Stomach (tissue), 4 donors: ENCODE measurements at regions not wholly inside any gene's neighbourhood (a gene's known extent, or its start where the extent isn't known, plus 50 kb on each side); places are given as distances from the start of the nearest gene placed in this dataset.

Experiments used
- POLR2A ChIP-seq, 4 donors: fragments of 450-650 bp; IDR thresholded peaks; one replicate each; pipeline ENCODE4 v1.6.1; 2016; ENCODE audit warnings: antibody characterized with exemption in 4 of 4, control low read depth in 2 of 4, mild to moderate bottlenecking in 1 of 4, moderate library complexity in 1 of 4
- POLR2AphosphoS5 ChIP-seq, 3 donors: sonication (generic); formaldehyde crosslinking; IDR thresholded peaks; one replicate each; pipeline ENCODE4 v1.6.1; 2016; ENCODE audit warnings: antibody characterized with exemption in 3 of 3
- TF ChIP-seq, protein P1 (sequence below), 7 experiments: fragments of 450-650 bp in 4 of 7; fragments of 200-600 bp in 3 of 7; sonication (generic) in 3 of 7; IDR thresholded peaks; one replicate each; pipeline ENCODE4 v1.5.1; 2016 to 2019; ENCODE audit warnings: antibody characterized with exemption in 7 of 7, control low read depth in 2 of 7, mild to moderate bottlenecking in 1 of 7

DNA sequence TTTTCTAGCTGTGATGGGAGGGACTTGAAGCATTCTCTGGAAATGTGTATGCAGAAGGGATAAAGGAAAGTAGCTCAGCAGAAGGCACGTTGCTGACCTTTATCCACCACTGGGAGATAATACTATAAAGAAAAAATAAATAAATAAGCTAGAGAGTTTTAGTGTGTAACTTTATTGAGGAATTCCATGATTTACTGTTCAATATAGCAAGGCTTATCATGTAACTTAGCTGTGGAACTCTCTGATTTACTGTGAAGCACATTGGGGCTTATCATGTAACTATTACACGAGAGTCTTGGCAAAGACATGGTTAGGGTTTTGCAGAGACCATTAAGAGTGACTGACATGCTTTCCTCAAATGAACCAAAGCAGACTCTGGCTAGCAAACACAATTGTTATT is 316.1 kb upstream of the SNX7 start:
- TF ChIP-seq, protein P1, sequence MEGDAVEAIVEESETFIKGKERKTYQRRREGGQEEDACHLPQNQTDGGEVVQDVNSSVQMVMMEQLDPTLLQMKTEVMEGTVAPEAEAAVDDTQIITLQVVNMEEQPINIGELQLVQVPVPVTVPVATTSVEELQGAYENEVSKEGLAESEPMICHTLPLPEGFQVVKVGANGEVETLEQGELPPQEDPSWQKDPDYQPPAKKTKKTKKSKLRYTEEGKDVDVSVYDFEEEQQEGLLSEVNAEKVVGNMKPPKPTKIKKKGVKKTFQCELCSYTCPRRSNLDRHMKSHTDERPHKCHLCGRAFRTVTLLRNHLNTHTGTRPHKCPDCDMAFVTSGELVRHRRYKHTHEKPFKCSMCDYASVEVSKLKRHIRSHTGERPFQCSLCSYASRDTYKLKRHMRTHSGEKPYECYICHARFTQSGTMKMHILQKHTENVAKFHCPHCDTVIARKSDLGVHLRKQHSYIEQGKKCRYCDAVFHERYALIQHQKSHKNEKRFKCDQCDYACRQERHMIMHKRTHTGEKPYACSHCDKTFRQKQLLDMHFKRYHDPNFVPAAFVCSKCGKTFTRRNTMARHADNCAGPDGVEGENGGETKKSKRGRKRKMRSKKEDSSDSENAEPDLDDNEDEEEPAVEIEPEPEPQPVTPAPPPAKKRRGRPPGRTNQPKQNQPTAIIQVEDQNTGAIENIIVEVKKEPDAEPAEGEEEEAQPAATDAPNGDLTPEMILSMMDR (IDR thresholded peaks at IDR 0.05) = no peak
- TF ChIP-seq POLR2AphosphoS5 (IDR thresholded peaks at IDR 0.05) (no peak), POLR2A (IDR thresholded peaks at IDR 0.05) (no peak)
